ENCODE measurements at regions not wholly inside any gene's neighbourhood (a gene's known extent, or its start where the extent isn't known, plus 50 kb on each side); places are given as distances from the start of the nearest gene placed in this dataset.

GRCh38 chr2:19723021-19723420, 178.8 kb downstream of the TTC32 start:
- DNase-seq = no peak
- whole genome bisulfite sequencing, 3 donors = 38 to 71% (median 47%) methylated on average over 7 of the region's 7 CpGs
- no peak for FAIRE-seq

GRCh38 chr2:19722531-19722971, 179.2 kb downstream of the TTC32 start:
- no peaks in the 10 kb centered on the region for H3K27me3 ChIP-seq (ENCODE audit: control insufficient read depth in 3 of 3, insufficient read depth in 3 of 3, low read length in 3 of 3)
- no peaks in the 10 kb centered on the region for H3K36me3 ChIP-seq (ENCODE audit: control insufficient read depth in 3 of 3, insufficient read depth in 2 of 3, low read depth in 1 of 3, low read length in 3 of 3)
- no peak for FAIRE-seq
- 71 to 88% (median 80%) methylated on average over 3 of the region's 3 CpGs for WGBS, 3 donors
- no peak overlapping the region for H3K27ac ChIP-seq (ENCODE audit: low read depth in 1 of 3, low read length in 2 of 3)
- DNase-seq = no peak
- H3K9me3 ChIP-seq (ENCODE audit: control insufficient read depth in 2 of 2, insufficient read depth in 1 of 2, low read depth in 1 of 2, low read length in 1 of 2) = peaks cover 0 to 4% of the 10 kb centered on the region in 2 donors
- H3K4me3 ChIP-seq (ENCODE audit: low read depth in 1 of 3, low read length in 3 of 3) = no peak overlapping the region
- no peaks in the 10 kb centered on the region for H3K4me1 ChIP-seq (ENCODE audit: control insufficient read depth in 3 of 3, insufficient read depth in 2 of 3, low read depth in 1 of 3, low read length in 2 of 3)

More at GRCh38 chr2:19723021-19723420, 178.8 kb downstream of the TTC32 start:
- Histone ChIP-seq H3K4me1 (ENCODE audit: control insufficient read depth in 3 of 3, insufficient read depth in 2 of 3, low read depth in 1 of 3, low read length in 2 of 3) (no peaks in the 10 kb centered on the region), H3K9me3 (ENCODE audit: control insufficient read depth in 2 of 2, insufficient read depth in 1 of 2, low read depth in 1 of 2, low read length in 1 of 2) (peaks cover 0 to 4% of the 10 kb centered on the region in 2 donors), H3K4me3 (ENCODE audit: low read depth in 1 of 3, low read length in 3 of 3) (no peak overlapping the region), H3K27me3 (ENCODE audit: control insufficient read depth in 3 of 3, insufficient read depth in 3 of 3, low read length in 3 of 3) (no peaks in the 10 kb centered on the region), H3K36me3 (ENCODE audit: control insufficient read depth in 3 of 3, insufficient read depth in 2 of 3, low read depth in 1 of 3, low read length in 3 of 3) (no peaks in the 10 kb centered on the region), H3K27ac (ENCODE audit: low read depth in 1 of 3, low read length in 2 of 3) (no peak overlapping the region)

- FAIRE-seq (no peak), DNase-seq (no peak)
- H3K27ac ChIP-seq (ENCODE audit: low read depth in 1 of 3, low read length in 2 of 3) = no peak overlapping the region
- peaks cover 0 to 4% of the 10 kb centered on the region in 2 donors for H3K9me3 ChIP-seq (ENCODE audit: control insufficient read depth in 2 of 2, insufficient read depth in 1 of 2, low read depth in 1 of 2, low read length in 1 of 2)
- WGBS, 3 donors = 76 to 88% (median 84%) methylated on average over 5 of the region's 5 CpGs
- H3K27me3 ChIP-seq (ENCODE audit: control insufficient read depth in 3 of 3, insufficient read depth in 3 of 3, low read length in 3 of 3) = no peaks in the 10 kb centered on the region
- H3K4me3 ChIP-seq (ENCODE audit: low read depth in 1 of 3, low read length in 3 of 3) = no peak overlapping the region
- H3K4me1 ChIP-seq (ENCODE audit: control insufficient read depth in 3 of 3, insufficient read depth in 2 of 3, low read depth in 1 of 3, low read length in 2 of 3) = no peaks in the 10 kb centered on the region
- no peaks in the 10 kb centered on the region for H3K36me3 ChIP-seq (ENCODE audit: control insufficient read depth in 3 of 3, insufficient read depth in 2 of 3, low read depth in 1 of 3, low read length in 3 of 3)
Observed at GRCh38 chr2:19720306-19720705, 181.5 kb downstream of the TTC32 start.

- no peak overlapping the region for H3K4me3 ChIP-seq (ENCODE audit: low read depth in 1 of 3, low read length in 3 of 3)
- DNase-seq = no peak
- WGBS, 3 donors = 76 to 86% (median 76%) methylated on average over 5 of the region's 5 CpGs
- peaks cover 0 to 4% of the 10 kb centered on the region in 2 donors for H3K9me3 ChIP-seq (ENCODE audit: control insufficient read depth in 2 of 2, insufficient read depth in 1 of 2, low read depth in 1 of 2, low read length in 1 of 2)
- no peaks in the 10 kb centered on the region for H3K36me3 ChIP-seq (ENCODE audit: control insufficient read depth in 3 of 3, insufficient read depth in 2 of 3, low read depth in 1 of 3, low read length in 3 of 3)
- no peak for FAIRE-seq
- H3K27ac ChIP-seq (ENCODE audit: low read depth in 1 of 3, low read length in 2 of 3) = no peak overlapping the region
- H3K4me1 ChIP-seq (ENCODE audit: control insufficient read depth in 3 of 3, insufficient read depth in 2 of 3, low read depth in 1 of 3, low read length in 2 of 3) = no peaks in the 10 kb centered on the region
- H3K27me3 ChIP-seq (ENCODE audit: control insufficient read depth in 3 of 3, insufficient read depth in 3 of 3, low read length in 3 of 3) = no peaks in the 10 kb centered on the region
Observed at GRCh38 chr2:19719540-19719939, 182.2 kb downstream of the TTC32 start.

DNA sequence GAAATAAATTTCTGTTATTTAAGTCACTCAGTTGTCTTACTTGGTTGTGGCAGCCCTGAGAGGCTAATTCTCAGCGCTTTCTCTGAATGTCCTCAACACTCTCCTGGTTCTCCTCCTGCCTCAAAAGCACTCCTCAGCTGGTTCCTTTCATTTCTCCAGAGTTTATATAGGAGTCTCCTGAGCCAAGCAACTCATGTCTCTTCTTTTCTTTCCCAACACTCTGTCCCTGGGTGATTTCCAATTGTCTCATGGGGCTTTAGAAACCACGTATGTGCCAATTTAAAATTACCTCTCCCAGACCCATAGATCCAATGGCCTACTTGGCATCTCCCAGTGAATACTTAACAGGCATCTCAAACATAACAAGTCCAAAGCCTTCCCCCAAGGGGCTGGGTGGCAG, 184.3 kb downstream of the TTC32 start:
- Histone ChIP-seq H3K4me3 (ENCODE audit: low read depth in 1 of 3, low read length in 3 of 3) (no peak overlapping the region), H3K27ac (ENCODE audit: low read depth in 1 of 3, low read length in 2 of 3) (no peak overlapping the region), H3K36me3 (ENCODE audit: control insufficient read depth in 3 of 3, insufficient read depth in 2 of 3, low read depth in 1 of 3, low read length in 3 of 3) (no peaks in the 10 kb centered on the region), H3K27me3 (ENCODE audit: control insufficient read depth in 3 of 3, insufficient read depth in 3 of 3, low read length in 3 of 3) (no peaks in the 10 kb centered on the region), H3K4me1 (ENCODE audit: control insufficient read depth in 3 of 3, insufficient read depth in 2 of 3, low read depth in 1 of 3, low read length in 2 of 3) (no peaks in the 10 kb centered on the region), H3K9me3 (ENCODE audit: control insufficient read depth in 2 of 2, insufficient read depth in 1 of 2, low read depth in 1 of 2, low read length in 1 of 2) (peaks cover 0 to 4% of the 10 kb centered on the region in 2 donors)
- DNase-seq (no peak), FAIRE-seq (no peak)
- WGBS, 3 donors = 83 to 92% (median 91%) methylated on average over 2 of the region's 2 CpGs

GRCh38 chr2:19714926-19715325, 186.9 kb downstream of the TTC32 start:
- no peak overlapping the region for H3K27ac ChIP-seq (ENCODE audit: low read depth in 1 of 3, low read length in 2 of 3)
- H3K27me3 ChIP-seq (ENCODE audit: control insufficient read depth in 3 of 3, insufficient read depth in 3 of 3, low read length in 3 of 3) = no peaks in the 10 kb centered on the region
- H3K4me1 ChIP-seq (ENCODE audit: control insufficient read depth in 3 of 3, insufficient read depth in 2 of 3, low read depth in 1 of 3, low read length in 2 of 3) = no peaks in the 10 kb centered on the region
- WGBS, 3 donors = 66 to 81% (median 67%) methylated on average over 4 of the region's 4 CpGs
- DNase-seq (no peak), FAIRE-seq (no peak)
- H3K4me3 ChIP-seq (ENCODE audit: low read depth in 1 of 3, low read length in 3 of 3) = no peak overlapping the region
- H3K9me3 ChIP-seq (ENCODE audit: control insufficient read depth in 2 of 2, insufficient read depth in 1 of 2, low read depth in 1 of 2, low read length in 1 of 2) = no peaks in the 10 kb centered on the region
- no peaks in the 10 kb centered on the region for H3K36me3 ChIP-seq (ENCODE audit: control insufficient read depth in 3 of 3, insufficient read depth in 2 of 3, low read depth in 1 of 3, low read length in 3 of 3)

- Histone ChIP-seq H3K4me3 (ENCODE audit: low read depth in 1 of 3, low read length in 3 of 3) (no peak overlapping the region), H3K4me1 (ENCODE audit: control insufficient read depth in 3 of 3, insufficient read depth in 2 of 3, low read depth in 1 of 3, low read length in 2 of 3) (no peaks in the 10 kb centered on the region), H3K9me3 (ENCODE audit: control insufficient read depth in 2 of 2, insufficient read depth in 1 of 2, low read depth in 1 of 2, low read length in 1 of 2) (no peaks in the 10 kb centered on the region), H3K27me3 (ENCODE audit: control insufficient read depth in 3 of 3, insufficient read depth in 3 of 3, low read length in 3 of 3) (no peaks in the 10 kb centered on the region), H3K27ac (ENCODE audit: low read depth in 1 of 3, low read length in 2 of 3) (no peak overlapping the region), H3K36me3 (ENCODE audit: control insufficient read depth in 3 of 3, insufficient read depth in 2 of 3, low read depth in 1 of 3, low read length in 3 of 3) (no peaks in the 10 kb centered on the region)
- 91 to 93% (median 92%) methylated on average over 4 of the region's 4 CpGs for WGBS, 3 donors
- DNase-seq (no peak), FAIRE-seq (no peak)
Observed at GRCh38 chr2:19712850-19713249, 188.9 kb downstream of the TTC32 start.

GRCh38 chr2:19711470-19712372, 190.1 kb downstream of the TTC32 start:
- peak overlapping the region in 1 of 3 donors; percentile 51 for H3K27ac ChIP-seq (ENCODE audit: low read depth in 1 of 3, low read length in 2 of 3)
- no peaks in the 10 kb centered on the region for H3K4me1 ChIP-seq (ENCODE audit: control insufficient read depth in 3 of 3, insufficient read depth in 2 of 3, low read depth in 1 of 3, low read length in 2 of 3)
- H3K9me3 ChIP-seq (ENCODE audit: control insufficient read depth in 2 of 2, insufficient read depth in 1 of 2, low read depth in 1 of 2, low read length in 1 of 2) = no peaks in the 10 kb centered on the region
- WGBS, 3 donors = 54 to 58% (median 55%) methylated on average over 5 of the region's 5 CpGs
- no peak overlapping the region for H3K4me3 ChIP-seq (ENCODE audit: low read depth in 1 of 3, low read length in 3 of 3)
- H3K27me3 ChIP-seq (ENCODE audit: control insufficient read depth in 3 of 3, insufficient read depth in 3 of 3, low read length in 3 of 3) = no peaks in the 10 kb centered on the region
- DNase-seq = peak; percentile 2 to 49
- H3K36me3 ChIP-seq (ENCODE audit: control insufficient read depth in 3 of 3, insufficient read depth in 2 of 3, low read depth in 1 of 3, low read length in 3 of 3) = no peaks in the 10 kb centered on the region
- FAIRE-seq = no peak
